HFF-Myc (cell line): ENCODE measurements at regions not wholly inside any gene's neighbourhood (a gene's known extent, or its start where the extent isn't known, plus 50 kb on each side); places are given as distances from the start of the nearest gene placed in this dataset.
A peak's percentile ranks its signal among the peaks of the same experiment; 100 is the strongest.

Experiments
- DNase-seq: peaks from one replicate; pipeline ENCODE4 v3.0.0-alpha.2; 2011; ENCODE audit warnings: low read depth; ENCODE audit errors: extremely low read depth
- H3K4me3 ChIP-seq: replicated peaks from 2 replicates; pipeline ENCODE4 v1.5.1; 2011; ENCODE audit warnings: low read depth, mild to moderate bottlenecking, control low read depth, low read length
- CTCF ChIP-seq: IDR thresholded peaks from 2 replicates; pipeline ENCODE4 v1.5.1; 2012; ENCODE audit warnings: mild to moderate bottlenecking, low read depth, low read length, control low read depth; ENCODE audit errors: missing control alignments

GRCh38 chr6:14453712-14454472 lies 336.3 kb downstream of the CD83 start:
- DNase-seq, result no peak
- no peak for TF ChIP-seq CTCF
- H3K4me3 ChIP-seq, result no peak overlapping the region

- H3K4me3 ChIP-seq, result no peak overlapping the region
- no peak for TF ChIP-seq CTCF
- no peak for DNase-seq
Observed at GRCh38 chr6:14454473-14454775, 336.9 kb downstream of the CD83 start.

GRCh38 chr6:14455427-14455826 lies 337.9 kb downstream of the CD83 start:
- TF ChIP-seq CTCF, result no peak
- H3K4me3 ChIP-seq, result no peak overlapping the region
- no peak for DNase-seq

GRCh38 chr6:14455876-14456648 lies 338.5 kb downstream of the CD83 start:
- TF ChIP-seq CTCF, result no peak
- no peak for DNase-seq
- no peak overlapping the region for H3K4me3 ChIP-seq

- no peak for DNase-seq
- no peak overlapping the region for H3K4me3 ChIP-seq
- no peak for TF ChIP-seq CTCF
Observed at GRCh38 chr6:14456941-14457340, 339.4 kb downstream of the CD83 start.

GRCh38 chr6:14458669-14459266 lies 341.2 kb downstream of the CD83 start:
- no peak overlapping the region for H3K4me3 ChIP-seq
- TF ChIP-seq CTCF, result no peak
- peak; percentile 81 for DNase-seq
